Epidermal melanocyte (primary cell): ENCODE measurements at regions not wholly inside any gene's neighbourhood (a gene's known extent, or its start where the extent isn't known, plus 50 kb on each side); places are given as distances from the start of the nearest gene placed in this dataset.
"Not testable (repeated sequence)": the region's sequence is repeated elsewhere in the genome, so short reads cannot be mapped to it uniquely, and the experiment has no call there.

Experiments
- DNase-seq: peaks from one replicate; pipeline ENCODE4 v3.0.0; 2011; ENCODE audit warnings: low spot score; ENCODE audit not compliant: insufficient read length

GRCh38 chr9:82490019-82490499, 501.5 kb downstream of the SPATA31D1 start:
- DNase-seq, result peak; percentile 18

GRCh38 chr9:82490821-82491220, 502.2 kb downstream of the SPATA31D1 start:
- not testable (repeated sequence) for DNase-seq

GRCh38 chr9:82491604-82492003, 503.0 kb downstream of the SPATA31D1 start:
- no peak for DNase-seq

- DNase-seq, result no peak
Observed at GRCh38 chr9:82492274-82492673, 503.7 kb downstream of the SPATA31D1 start.

GRCh38 chr9:82495884-82496777, 507.6 kb downstream of the SPATA31D1 start:
- no peak for DNase-seq

- no peak for DNase-seq
Observed at GRCh38 chr9:82498541-82499317, 510.2 kb downstream of the SPATA31D1 start.

GRCh38 chr9:82499337-82499736, 510.8 kb downstream of the SPATA31D1 start:
- no peak for DNase-seq

GRCh38 chr9:82504620-82505019, 516.0 kb downstream of the SPATA31D1 start:
- DNase-seq, result no peak

- DNase-seq, result no peak
Observed at GRCh38 chr9:82511626-82512025, 523.1 kb downstream of the SPATA31D1 start.

GRCh38 chr9:82512728-82513127, 524.2 kb downstream of the SPATA31D1 start:
- DNase-seq, result no peak

- no peak for DNase-seq
Observed at GRCh38 chr9:82513242-82513751, 524.7 kb downstream of the SPATA31D1 start.

- no peak for DNase-seq
Observed at GRCh38 chr9:82513976-82514735, 525.6 kb downstream of the SPATA31D1 start.

GRCh38 chr9:82518868-82519267, 530.3 kb downstream of the SPATA31D1 start:
- DNase-seq, result no peak

- DNase-seq, result no peak
Observed at GRCh38 chr9:82519332-82519731, 530.8 kb downstream of the SPATA31D1 start.

GRCh38 chr9:82524407-82524806, 535.8 kb downstream of the SPATA31D1 start:
- no peak for DNase-seq

- no peak for DNase-seq
Observed at GRCh38 chr9:82526577-82526976, 536.4 kb downstream of the RASEF start.

GRCh38 chr9:82531795-82532194, 531.1 kb downstream of the RASEF start:
- no peak for DNase-seq

- no peak for DNase-seq
Observed at GRCh38 chr9:82532504-82533180, 530.3 kb downstream of the RASEF start.

GRCh38 chr9:82535432-82535998, 527.4 kb downstream of the RASEF start:
- DNase-seq, result no peak

GRCh38 chr9:82538634-82539033, 524.3 kb downstream of the RASEF start:
- DNase-seq, result no peak
